Esophagus squamous epithelium (tissue), 4 donors: ENCODE measurements at regions not wholly inside any gene's neighbourhood (a gene's known extent, or its start where the extent isn't known, plus 50 kb on each side); places are given as distances from the start of the nearest gene placed in this dataset.

Experiments used
- CTCF ChIP-seq, 6 experiments: fragments of 450-650 bp in 4 of 6; fragments of 200-600 bp in 2 of 6; sonication (generic) in 2 of 6; IDR thresholded peaks; one replicate each; pipeline ENCODE4 v1.5.1; 2016 to 2019; ENCODE audit warnings: antibody characterized with exemption in 6 of 6, mild to moderate bottlenecking in 4 of 6, moderate library complexity in 4 of 6
- POLR2A ChIP-seq, 4 donors: fragments of 450-650 bp; IDR thresholded peaks; one replicate each; pipeline ENCODE4 v1.6.1; 2017; ENCODE audit warnings: antibody characterized with exemption in 4 of 4, mild to moderate bottlenecking in 4 of 4, moderate library complexity in 3 of 4

GRCh38 chr13:104875038-104875754 is 1660.3 kb downstream of the EFNB2 start:
- no peak for TF ChIP-seq CTCF (IDR thresholded peaks at IDR 0.05)
- no peak for TF ChIP-seq POLR2A (IDR thresholded peaks at IDR 0.05)
